MCF 10A (cell line): ENCODE measurements at regions not wholly inside any gene's neighbourhood (a gene's known extent, or its start where the extent isn't known, plus 50 kb on each side); places are given as distances from the start of the nearest gene placed in this dataset.

Source experiments
- BruUV-seq: library from RNA; stranded (reverse); fragments of 400-500 nt; replicated peaks from 2 replicates; lab custom pipeline; 2021; lab: Mats Ljungman, UMichigan
- CTCF ChIA-PET: fragments of 300-600 bp; sonication (Branson Sonifier 250); formaldehyde crosslinking; extraction: SDS; loops from one replicate; lab custom pipeline; 2021; ENCODE audit warnings: antibody characterized with exemption, inconsistent platforms; lab: Yijun Ruan, JAX
- POLR2A ChIA-PET: fragments of 300-600, 350-650 bp; sonication (Branson Sonifier 250); formaldehyde crosslinking; extraction: SDS; loops from one replicate; lab custom pipeline; 2020; ENCODE audit warnings: antibody characterized with exemption, inconsistent platforms; lab: Yijun Ruan, JAX
- DNase-seq: peaks from one replicate; pipeline ENCODE4 v3.0.0-alpha.2; 2018; ENCODE audit not compliant: unreplicated experiment
- H3K27ac Mint-ChIP-seq: one replicate; pipeline ENCODE4 v1.8.0; 2022; ENCODE audit warnings: mild to moderate bottlenecking, low read depth, mixed read lengths; ENCODE audit not compliant: unreplicated experiment
- H3K27me3 Mint-ChIP-seq: one replicate; pipeline ENCODE4 v1.8.0; 2022; ENCODE audit warnings: mixed read lengths; ENCODE audit not compliant: insufficient read depth, unreplicated experiment
- H3K36me3 Mint-ChIP-seq: one replicate; pipeline ENCODE4 v1.8.0; 2022; ENCODE audit warnings: mild to moderate bottlenecking, moderate library complexity, mixed read lengths; ENCODE audit not compliant: insufficient read depth, unreplicated experiment
- H3K4me1 Mint-ChIP-seq: one replicate; pipeline ENCODE4 v1.8.0; 2022; ENCODE audit warnings: mixed read lengths; ENCODE audit not compliant: insufficient read depth, unreplicated experiment
- H3K4me3 Mint-ChIP-seq: one replicate; pipeline ENCODE4 v1.8.0; 2022; ENCODE audit warnings: mild to moderate bottlenecking, moderate library complexity, mixed read lengths; ENCODE audit not compliant: unreplicated experiment
- H3K9me3 Mint-ChIP-seq: one replicate; pipeline ENCODE4 v1.8.0; 2022; ENCODE audit warnings: mixed read lengths; ENCODE audit not compliant: unreplicated experiment
- CTCF ChIP-seq: fragments of 200-600 bp; IDR thresholded peaks from one replicate; pipeline ENCODE4 v1.8.0; 2022; ENCODE audit warnings: antibody characterized with exemption, mild to moderate bottlenecking; ENCODE audit not compliant: unreplicated experiment
- intact Hi-C: fragments of 100-400 bp; cut with micrococcal nuclease; formaldehyde crosslinking; loops from 2 replicates; pipeline ENCODE4 v1.14.1; 2022

GRCh38 chr5:3357291-3357690 is 238.3 kb upstream of the IRX1 start:
- H3K4me3 Mint-ChIP-seq, result no peak overlapping the region
- CTCF ChIA-PET, result no interaction called here
- H3K27me3 Mint-ChIP-seq, result no peaks in the 10 kb centered on the region
- peaks cover 7% of the 10 kb centered on the region for H3K9me3 Mint-ChIP-seq
- TF ChIP-seq CTCF, result no peak
- no TSS peak for BruUV-seq
- no peaks in the 10 kb centered on the region for H3K36me3 Mint-ChIP-seq
- intact Hi-C loops, result no loop called here
- H3K4me1 Mint-ChIP-seq, result no peaks in the 10 kb centered on the region
- no peak overlapping the region for H3K27ac Mint-ChIP-seq
- POLR2A ChIA-PET, result no interaction called here
- DNase-seq, result no peak

GRCh38 chr5:3356016-3356415 is 239.6 kb upstream of the IRX1 start:
- no peak overlapping the region for H3K4me3 Mint-ChIP-seq
- H3K4me1 Mint-ChIP-seq, result no peaks in the 10 kb centered on the region
- ChIA-PET CTCF (no interaction called here), POLR2A (interaction anchor here (0.6 kb wide), 1 partner anchor 1148 kb away, joined by 4 read pairs; no protein-coding TSS in a partner anchor)
- no peaks in the 10 kb centered on the region for H3K9me3 Mint-ChIP-seq
- DNase-seq, result no peak
- intact Hi-C loops, result no loop called here
- H3K27ac Mint-ChIP-seq, result no peak overlapping the region
- no peaks in the 10 kb centered on the region for H3K36me3 Mint-ChIP-seq
- no peaks in the 10 kb centered on the region for H3K27me3 Mint-ChIP-seq
- no TSS peak for BruUV-seq
- TF ChIP-seq CTCF, result no peak

- CTCF ChIA-PET, result interaction anchor here (0.5 kb wide), 1 partner anchor 1486 kb away, joined by 3 read pairs; no protein-coding TSS in a partner anchor
These were observed 240.5 kb upstream of the IRX1 start for GRCh38 chr5:3355126-3355525.

GRCh38 chr5:3354606-3355005 is 241.0 kb upstream of the IRX1 start:
- Mint-ChIP-seq H3K27ac (no peak overlapping the region), H3K4me3 (no peak overlapping the region), H3K4me1 (no peaks in the 10 kb centered on the region), H3K27me3 (no peaks in the 10 kb centered on the region), H3K36me3 (no peaks in the 10 kb centered on the region), H3K9me3 (peaks cover 6% of the 10 kb centered on the region)
- no peak for TF ChIP-seq CTCF
- POLR2A ChIA-PET, result no interaction called here
- no TSS peak for BruUV-seq
- DNase-seq, result no peak
- CTCF ChIA-PET, result interaction anchor here (0.5 kb wide), 1 partner anchor 1486 kb away, joined by 3 read pairs; no protein-coding TSS in a partner anchor
- intact Hi-C loops, result no loop called here

More at GRCh38 chr5:3355126-3355525, 240.5 kb upstream of the IRX1 start:
- POLR2A ChIA-PET, result no interaction called here
- no TSS peak for BruUV-seq
- intact Hi-C loops, result no loop called here
- Mint-ChIP-seq H3K36me3 (no peaks in the 10 kb centered on the region), H3K27ac (no peak overlapping the region), H3K27me3 (no peaks in the 10 kb centered on the region), H3K9me3 (peaks cover under 1% of the 10 kb centered on the region), H3K4me1 (no peaks in the 10 kb centered on the region), H3K4me3 (no peak overlapping the region)
- TF ChIP-seq CTCF, result no peak
- DNase-seq, result no peak
